ENCODE measurements at regions not wholly inside any gene's neighbourhood (a gene's known extent, or its start where the extent isn't known, plus 50 kb on each side); places are given as distances from the start of the nearest gene placed in this dataset.
"Not testable (repeated sequence)": the region's sequence is repeated elsewhere in the genome, so short reads cannot be mapped to it uniquely, and the experiment has no call there.

DNA sequence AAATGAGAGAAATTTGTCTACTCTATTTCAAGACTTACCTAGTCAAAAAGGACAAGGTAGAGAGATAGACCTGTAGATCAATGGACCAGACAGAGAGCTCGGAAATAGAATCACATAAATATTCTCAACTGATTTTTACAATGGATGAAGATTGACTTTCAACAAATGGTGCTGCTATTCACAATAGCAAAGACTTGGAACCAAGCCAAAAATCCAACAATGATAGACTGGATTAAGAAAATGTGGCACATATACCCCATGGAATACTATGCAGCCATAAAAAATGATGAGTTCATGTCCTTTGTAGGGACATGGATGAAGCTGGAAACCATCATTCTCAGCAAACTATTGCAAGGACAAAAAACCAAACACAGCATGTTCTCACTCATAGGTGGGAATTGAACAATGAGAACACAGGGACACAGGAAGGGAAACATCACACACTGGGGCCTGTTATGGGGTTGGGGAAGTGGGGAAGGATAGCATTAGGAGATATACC, 1128.2 kb downstream of the UQCRFS1 start:
- not testable (repeated sequence) for H3K27me3 Mint-ChIP-seq; H3K4me3 Mint-ChIP-seq; H3K4me1 Mint-ChIP-seq (ENCODE audit: low read depth); H3K36me3 Mint-ChIP-seq; H3K9me3 Mint-ChIP-seq (ENCODE audit: low read depth); H3K27ac Mint-ChIP-seq

DNA sequence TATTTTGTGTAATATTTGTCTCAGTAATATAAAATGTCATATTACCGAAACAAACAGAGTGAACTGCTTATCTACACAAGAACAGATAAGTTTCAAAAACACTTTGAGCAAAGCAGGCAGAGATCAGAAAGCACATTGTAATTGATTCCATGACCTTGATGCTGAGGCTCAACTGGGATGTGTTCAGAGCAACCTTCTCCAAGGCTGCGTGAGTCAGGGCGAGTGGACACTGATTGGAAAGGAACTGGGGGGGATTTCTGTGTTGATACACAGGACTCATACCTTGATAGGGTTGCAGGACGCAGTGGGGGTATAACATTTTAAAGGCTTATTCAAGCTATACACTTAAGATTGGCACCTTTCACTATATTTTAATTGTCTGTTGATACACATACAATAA, 1136.3 kb downstream of the UQCRFS1 start:
- H3K27ac Mint-ChIP-seq = no peak overlapping the region
- no peaks in the 10 kb centered on the region for H3K36me3 Mint-ChIP-seq
- H3K4me1 Mint-ChIP-seq (ENCODE audit: low read depth) = no peaks in the 10 kb centered on the region
- H3K27me3 Mint-ChIP-seq = peaks cover 3% of the 10 kb centered on the region
- no peak overlapping the region for H3K4me3 Mint-ChIP-seq
- H3K9me3 Mint-ChIP-seq (ENCODE audit: low read depth) = peaks cover 4% of the 10 kb centered on the region

- peaks cover 4% of the 10 kb centered on the region for H3K9me3 Mint-ChIP-seq (ENCODE audit: low read depth)
- H3K4me3 Mint-ChIP-seq = no peak overlapping the region
- H3K4me1 Mint-ChIP-seq (ENCODE audit: low read depth) = no peaks in the 10 kb centered on the region
- H3K27ac Mint-ChIP-seq = no peak overlapping the region
- no peaks in the 10 kb centered on the region for H3K36me3 Mint-ChIP-seq
- peaks cover 3% of the 10 kb centered on the region for H3K27me3 Mint-ChIP-seq
Measured at GRCh38 chr19:28075229-28075628, 1137.7 kb downstream of the UQCRFS1 start.

GRCh38 chr19:28074773-28075172, 1138.2 kb downstream of the UQCRFS1 start:
- H3K27ac Mint-ChIP-seq = no peak overlapping the region
- H3K27me3 Mint-ChIP-seq = peaks cover 3% of the 10 kb centered on the region
- no peaks in the 10 kb centered on the region for H3K4me1 Mint-ChIP-seq (ENCODE audit: low read depth)
- H3K9me3 Mint-ChIP-seq (ENCODE audit: low read depth) = peaks cover 4% of the 10 kb centered on the region
- H3K36me3 Mint-ChIP-seq = no peaks in the 10 kb centered on the region
- no peak overlapping the region for H3K4me3 Mint-ChIP-seq

GRCh38 chr19:28067882-28068281, 1145.1 kb downstream of the UQCRFS1 start:
- no peaks in the 10 kb centered on the region for H3K4me1 Mint-ChIP-seq (ENCODE audit: low read depth)
- no peaks in the 10 kb centered on the region for H3K9me3 Mint-ChIP-seq (ENCODE audit: low read depth)
- no peaks in the 10 kb centered on the region for H3K36me3 Mint-ChIP-seq
- no peaks in the 10 kb centered on the region for H3K27me3 Mint-ChIP-seq
- H3K4me3 Mint-ChIP-seq = no peak overlapping the region
- H3K27ac Mint-ChIP-seq = no peak overlapping the region

DNA sequence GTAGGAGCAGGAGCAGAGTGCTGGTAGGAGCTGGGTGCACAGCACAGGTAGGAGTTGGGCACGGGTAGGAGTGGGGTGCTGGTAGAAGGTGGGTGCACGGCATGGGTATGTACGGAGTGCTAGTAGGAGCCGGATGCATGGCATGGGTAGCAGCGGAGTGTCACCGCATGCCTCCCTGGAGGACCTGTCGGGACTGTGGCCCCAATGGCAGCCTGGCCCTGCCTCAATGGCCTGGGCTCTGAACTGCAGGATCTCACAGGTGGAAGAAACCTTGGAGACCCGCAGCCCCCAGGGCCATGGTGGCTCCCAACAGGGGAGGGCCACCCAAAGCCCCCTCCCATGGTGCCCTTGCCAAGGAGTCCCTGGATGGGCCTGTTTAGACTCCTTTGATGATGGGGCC, 1146.0 kb downstream of the UQCRFS1 start:
- H3K4me1 Mint-ChIP-seq (ENCODE audit: low read depth) = no peaks in the 10 kb centered on the region
- H3K9me3 Mint-ChIP-seq (ENCODE audit: low read depth) = no peaks in the 10 kb centered on the region
- no peaks in the 10 kb centered on the region for H3K36me3 Mint-ChIP-seq
- no peak overlapping the region for H3K27ac Mint-ChIP-seq
- H3K4me3 Mint-ChIP-seq = no peak overlapping the region
- H3K27me3 Mint-ChIP-seq = no peaks in the 10 kb centered on the region

DNA sequence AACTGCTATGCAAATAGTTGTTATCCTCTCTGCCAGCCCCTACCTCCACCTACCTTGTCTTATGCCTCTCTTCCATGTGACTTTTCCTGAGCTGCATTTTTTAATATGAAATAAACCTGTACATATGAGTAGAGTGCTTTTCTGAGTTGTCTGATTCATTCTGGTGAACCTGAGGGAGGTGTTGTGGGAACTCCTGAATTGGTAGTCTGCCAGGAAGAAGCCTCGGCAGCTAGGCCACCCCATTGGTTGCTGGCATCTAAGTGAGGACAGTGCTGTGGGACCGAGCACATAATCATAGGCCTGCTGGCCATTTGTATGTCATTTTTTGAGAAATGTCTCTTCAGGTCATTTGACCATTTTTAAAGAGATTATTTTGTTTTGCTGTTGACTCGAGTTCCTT, 1146.8 kb downstream of the UQCRFS1 start:
- Mint-ChIP-seq H3K4me3 (no peak overlapping the region), H3K9me3 (ENCODE audit: low read depth) (no peaks in the 10 kb centered on the region), H3K27me3 (no peaks in the 10 kb centered on the region), H3K36me3 (no peaks in the 10 kb centered on the region), H3K4me1 (ENCODE audit: low read depth) (no peaks in the 10 kb centered on the region), H3K27ac (no peak overlapping the region)

DNA sequence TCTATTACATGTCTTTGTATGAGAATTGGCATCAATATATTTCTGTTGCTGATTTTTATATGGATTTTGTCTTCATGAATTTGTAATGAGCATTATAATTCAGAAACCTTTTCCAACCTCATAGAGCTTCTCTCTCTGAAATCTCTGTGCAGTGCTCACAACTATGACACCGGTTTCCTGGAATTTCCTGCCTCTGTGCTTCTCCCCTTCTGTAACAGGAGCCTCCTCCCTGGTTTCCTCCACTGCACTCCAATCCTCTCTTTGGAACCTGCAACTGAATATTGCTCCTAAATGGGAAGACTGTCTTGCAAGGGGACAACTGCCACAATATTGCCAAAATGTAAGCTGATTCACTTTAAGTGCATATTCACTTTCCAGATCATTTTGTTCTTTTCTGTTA, 1147.9 kb downstream of the UQCRFS1 start:
- H3K9me3 Mint-ChIP-seq (ENCODE audit: low read depth) = no peaks in the 10 kb centered on the region
- no peak overlapping the region for H3K27ac Mint-ChIP-seq
- no peak overlapping the region for H3K4me3 Mint-ChIP-seq
- no peaks in the 10 kb centered on the region for H3K27me3 Mint-ChIP-seq
- H3K36me3 Mint-ChIP-seq = no peaks in the 10 kb centered on the region
- H3K4me1 Mint-ChIP-seq (ENCODE audit: low read depth) = no peaks in the 10 kb centered on the region

GRCh38 chr19:28063702-28064101, 1149.2 kb downstream of the UQCRFS1 start:
- Mint-ChIP-seq H3K4me3 (no peak overlapping the region), H3K27me3 (no peaks in the 10 kb centered on the region), H3K36me3 (no peaks in the 10 kb centered on the region), H3K9me3 (ENCODE audit: low read depth) (no peaks in the 10 kb centered on the region), H3K4me1 (ENCODE audit: low read depth) (no peaks in the 10 kb centered on the region), H3K27ac (no peak overlapping the region)

DNA sequence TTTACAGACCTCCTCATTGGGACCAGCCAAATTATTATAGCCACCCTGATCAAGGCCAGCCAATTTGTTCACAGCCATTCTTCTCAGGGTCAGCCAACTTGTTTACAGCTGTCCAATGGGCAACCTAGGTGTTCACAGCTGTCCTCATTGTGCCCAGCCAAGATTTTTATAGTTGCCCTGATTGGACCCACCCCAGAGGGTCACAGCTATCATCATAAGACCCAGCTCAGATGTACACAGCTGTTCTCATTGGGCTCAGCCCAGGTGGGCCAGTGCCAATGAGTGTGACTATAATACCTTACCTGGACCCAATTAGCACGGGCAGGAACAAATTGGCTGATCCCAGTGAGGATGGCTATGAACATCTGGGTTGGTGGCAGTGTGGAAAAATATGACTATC, 1151.8 kb downstream of the UQCRFS1 start:
- Mint-ChIP-seq H3K27me3 (no peaks in the 10 kb centered on the region), H3K27ac (no peak overlapping the region), H3K9me3 (ENCODE audit: low read depth) (no peaks in the 10 kb centered on the region), H3K36me3 (no peaks in the 10 kb centered on the region), H3K4me1 (ENCODE audit: low read depth) (no peaks in the 10 kb centered on the region), H3K4me3 (no peak overlapping the region)

- not testable (repeated sequence) for H3K4me1 Mint-ChIP-seq (ENCODE audit: low read depth); H3K4me3 Mint-ChIP-seq; H3K27me3 Mint-ChIP-seq; H3K9me3 Mint-ChIP-seq (ENCODE audit: low read depth); H3K36me3 Mint-ChIP-seq; H3K27ac Mint-ChIP-seq
Measured at GRCh38 chr19:28057026-28057425, 1155.9 kb downstream of the UQCRFS1 start.

GRCh38 chr19:28051047-28051446, 1161.9 kb downstream of the UQCRFS1 start:
- Mint-ChIP-seq H3K27me3 (no peaks in the 10 kb centered on the region), H3K9me3 (ENCODE audit: low read depth) (peaks cover 8% of the 10 kb centered on the region), H3K36me3 (no peaks in the 10 kb centered on the region), H3K27ac (no peak overlapping the region), H3K4me1 (ENCODE audit: low read depth) (no peaks in the 10 kb centered on the region), H3K4me3 (no peak overlapping the region)

DNA sequence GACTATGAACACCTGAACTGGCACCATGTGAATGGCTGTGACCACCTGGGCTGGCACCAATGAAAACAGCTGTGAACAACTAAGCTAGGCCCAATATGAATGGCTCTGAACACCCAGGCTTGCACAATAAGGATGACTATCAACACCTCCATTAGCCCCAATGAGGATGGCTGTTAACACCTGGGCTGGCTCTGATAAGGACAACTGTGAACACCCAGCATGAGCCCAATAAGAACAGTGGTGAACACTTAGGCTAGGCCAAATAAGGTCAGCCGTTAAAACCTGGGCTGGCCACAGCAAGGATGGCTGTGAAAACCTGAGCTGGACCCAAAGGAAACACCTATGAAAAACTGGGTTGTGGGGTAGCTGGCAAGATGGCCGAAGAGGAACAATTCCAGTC, 1163.1 kb downstream of the UQCRFS1 start:
- Mint-ChIP-seq H3K27ac (no peak overlapping the region), H3K9me3 (ENCODE audit: low read depth) (peaks cover 8% of the 10 kb centered on the region), H3K4me1 (ENCODE audit: low read depth) (no peaks in the 10 kb centered on the region), H3K27me3 (no peaks in the 10 kb centered on the region), H3K4me3 (no peak overlapping the region), H3K36me3 (no peaks in the 10 kb centered on the region)

DNA sequence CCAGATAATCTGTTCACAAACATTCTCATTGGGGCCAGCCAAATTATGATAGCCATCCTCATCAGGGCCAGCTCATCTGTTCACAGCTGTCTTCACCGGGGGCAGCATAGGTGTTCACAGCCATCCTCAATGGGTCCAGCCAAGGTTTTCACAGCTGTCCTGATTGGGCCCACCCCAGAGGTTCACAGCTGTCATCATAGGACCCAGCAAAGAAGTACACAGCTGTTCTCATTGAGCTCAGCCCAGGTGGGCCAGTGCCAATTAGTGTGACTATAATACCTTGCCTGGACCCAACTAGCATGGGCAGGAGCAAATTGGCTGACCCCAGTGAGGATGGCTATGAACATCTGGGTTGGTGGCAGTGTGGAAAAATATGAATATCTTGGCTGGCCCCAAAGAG, 1166.0 kb downstream of the UQCRFS1 start:
- Mint-ChIP-seq H3K27me3 (no peaks in the 10 kb centered on the region), H3K36me3 (no peaks in the 10 kb centered on the region), H3K4me3 (no peak overlapping the region), H3K4me1 (ENCODE audit: low read depth) (no peaks in the 10 kb centered on the region), H3K27ac (no peak overlapping the region), H3K9me3 (ENCODE audit: low read depth) (no peaks in the 10 kb centered on the region)

- Mint-ChIP-seq H3K27ac (no peak overlapping the region), H3K27me3 (no peaks in the 10 kb centered on the region), H3K36me3 (no peaks in the 10 kb centered on the region), H3K4me1 (ENCODE audit: low read depth) (no peaks in the 10 kb centered on the region), H3K4me3 (no peak overlapping the region), H3K9me3 (ENCODE audit: low read depth) (no peaks in the 10 kb centered on the region)
Measured at GRCh38 chr19:28045621-28046020, 1167.3 kb downstream of the UQCRFS1 start.

DNA sequence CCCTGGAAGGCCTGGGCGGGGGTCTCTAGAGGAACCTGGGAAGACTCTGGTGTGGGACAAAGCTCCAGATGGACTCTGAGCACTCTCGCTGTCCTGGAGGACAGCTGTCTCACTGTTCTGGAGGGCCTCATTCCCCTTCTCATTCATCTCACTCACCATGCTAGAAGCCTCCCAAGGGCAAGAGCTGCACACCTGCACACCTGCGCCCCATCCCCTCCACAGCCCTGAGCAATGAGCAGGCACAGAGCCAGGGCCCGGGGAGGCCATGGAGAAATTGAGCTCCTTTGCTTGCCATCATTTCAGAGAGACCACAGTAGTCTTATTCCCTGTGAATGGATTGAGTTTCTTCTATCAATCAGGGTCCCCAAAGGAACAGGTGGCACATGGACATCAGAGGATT, 1168.5 kb downstream of the UQCRFS1 start:
- Mint-ChIP-seq H3K27ac (no peak overlapping the region), H3K4me1 (ENCODE audit: low read depth) (no peaks in the 10 kb centered on the region), H3K9me3 (ENCODE audit: low read depth) (no peaks in the 10 kb centered on the region), H3K4me3 (no peak overlapping the region), H3K27me3 (no peaks in the 10 kb centered on the region), H3K36me3 (no peaks in the 10 kb centered on the region)

GRCh38 chr19:28042516-28042915, 1170.4 kb downstream of the UQCRFS1 start:
- no peaks in the 10 kb centered on the region for H3K36me3 Mint-ChIP-seq
- H3K4me3 Mint-ChIP-seq = no peak overlapping the region
- no peaks in the 10 kb centered on the region for H3K4me1 Mint-ChIP-seq (ENCODE audit: low read depth)
- H3K27me3 Mint-ChIP-seq = no peaks in the 10 kb centered on the region
- no peaks in the 10 kb centered on the region for H3K9me3 Mint-ChIP-seq (ENCODE audit: low read depth)
- H3K27ac Mint-ChIP-seq = no peak overlapping the region

All from activated naive CD8-positive, alpha-beta T cell (primary cell).